HG03280 (cell line): ENCODE measurements at regions not wholly inside any gene's neighbourhood (a gene's known extent, or its start where the extent isn't known, plus 50 kb on each side); places are given as distances from the start of the nearest gene placed in this dataset.

Source experiments
- ATAC-seq: cut with Tn5 transposase; IDR thresholded peaks from one replicate; pipeline ENCODE4 v1.9.1; 2021; ENCODE audit warnings: mild to moderate bottlenecking, moderate library complexity; ENCODE audit not compliant: unreplicated experiment

- no peak for ATAC-seq
Measured at GRCh38 chr18:45298986-45299385, 316.3 kb upstream of the SLC14A2 start.

- ATAC-seq, result no peak
Measured at GRCh38 chr18:45303026-45303425, 312.2 kb upstream of the SLC14A2 start.

DNA sequence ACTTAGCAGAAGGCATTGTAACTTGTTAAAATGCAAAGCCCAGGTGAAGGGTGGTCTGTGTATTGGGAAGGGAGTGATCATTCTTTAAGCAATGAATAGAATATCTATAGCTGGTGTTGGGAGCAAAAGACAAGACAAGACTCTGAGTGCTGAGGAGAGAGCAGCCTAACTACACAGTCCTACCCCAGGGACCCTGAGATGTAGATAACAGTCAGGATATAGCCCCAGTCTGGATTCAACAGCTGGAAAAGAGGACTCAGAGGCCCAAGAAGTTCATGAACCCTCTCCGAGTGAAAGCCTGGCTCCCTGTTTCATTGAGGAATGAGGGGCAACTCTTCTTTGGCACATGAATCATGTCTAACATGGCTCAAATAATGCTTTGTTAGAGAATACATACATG, 310.7 kb upstream of the SLC14A2 start:
- ATAC-seq, result no peak

GRCh38 chr18:45312555-45313126, 302.6 kb upstream of the SLC14A2 start:
- no peak for ATAC-seq

- no peak for ATAC-seq
Measured at GRCh38 chr18:45316127-45316526, 299.1 kb upstream of the SLC14A2 start.

GRCh38 chr18:45317948-45318640, 297.2 kb upstream of the SLC14A2 start:
- no peak for ATAC-seq

GRCh38 chr18:45320724-45321123, 294.6 kb upstream of the SLC14A2 start:
- ATAC-seq, result no peak

- no peak for ATAC-seq
Measured at GRCh38 chr18:45321520-45321919, 293.8 kb upstream of the SLC14A2 start.

- no peak for ATAC-seq
Measured at GRCh38 chr18:45322343-45322742, 292.9 kb upstream of the SLC14A2 start.

DNA sequence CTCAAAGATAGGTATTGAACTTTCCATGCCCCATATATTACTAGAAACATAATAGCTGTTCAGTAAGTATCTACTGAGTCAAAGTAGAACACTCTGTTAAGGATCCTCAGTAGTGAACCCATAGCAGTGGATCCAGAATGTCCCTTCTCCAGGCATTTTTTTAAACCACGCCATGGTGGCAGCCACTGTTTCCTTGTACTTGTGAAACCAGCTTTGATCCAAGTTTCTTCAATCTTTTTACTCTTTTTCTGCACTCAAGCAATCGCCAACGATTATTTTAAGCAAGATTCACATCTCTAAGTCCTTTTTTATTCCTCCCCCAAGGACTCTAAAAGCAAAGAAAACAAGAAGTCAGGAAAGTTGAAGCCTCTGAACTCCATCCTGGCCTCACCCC, 291.2 kb upstream of the SLC14A2 start:
- no peak for ATAC-seq

- no peak for ATAC-seq
Measured at GRCh38 chr18:45324495-45325113, 290.7 kb upstream of the SLC14A2 start.

DNA sequence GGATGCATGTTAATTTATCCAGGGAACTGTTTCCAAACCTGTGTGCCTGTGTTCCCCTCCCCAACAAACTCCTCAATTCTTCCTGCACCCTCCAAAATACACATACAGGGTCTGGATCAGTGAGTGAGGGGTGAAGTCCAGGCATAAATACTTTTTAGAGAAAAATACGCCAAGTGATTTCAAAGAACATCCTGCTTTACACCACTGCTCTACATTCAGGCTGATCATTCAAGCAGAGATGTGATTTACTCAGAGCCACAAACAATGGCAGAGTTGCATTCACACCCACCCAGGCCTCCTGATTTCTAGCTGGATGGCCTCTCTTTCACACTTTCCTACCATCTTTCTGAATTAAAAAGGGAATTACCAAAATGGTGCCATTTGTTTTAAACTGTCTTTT, 289.5 kb upstream of the SLC14A2 start:
- no peak for ATAC-seq

- ATAC-seq, result no peak
Measured at GRCh38 chr18:45326505-45326904, 288.8 kb upstream of the SLC14A2 start.

GRCh38 chr18:45328296-45328695, 287.0 kb upstream of the SLC14A2 start:
- ATAC-seq, result no peak

DNA sequence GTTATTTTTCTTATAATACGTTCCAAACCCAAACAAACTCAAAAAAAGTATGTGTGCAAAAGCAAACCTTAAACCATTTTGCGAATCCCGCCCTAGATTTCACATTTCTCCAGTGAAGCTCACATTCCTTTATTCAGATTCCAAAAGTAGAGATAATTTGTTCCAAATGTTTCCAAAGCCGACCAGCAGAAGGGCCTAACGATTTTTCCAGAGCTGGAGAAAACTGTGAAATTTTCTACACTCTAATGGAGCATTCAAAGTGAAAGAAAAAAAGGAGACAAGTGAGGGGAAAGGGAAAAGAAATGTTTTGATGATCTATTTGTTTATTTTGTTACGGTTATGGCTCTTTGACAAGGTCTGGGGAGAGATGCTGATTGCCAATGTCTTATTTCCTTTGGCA, 286.5 kb upstream of the SLC14A2 start:
- ATAC-seq, result no peak

DNA sequence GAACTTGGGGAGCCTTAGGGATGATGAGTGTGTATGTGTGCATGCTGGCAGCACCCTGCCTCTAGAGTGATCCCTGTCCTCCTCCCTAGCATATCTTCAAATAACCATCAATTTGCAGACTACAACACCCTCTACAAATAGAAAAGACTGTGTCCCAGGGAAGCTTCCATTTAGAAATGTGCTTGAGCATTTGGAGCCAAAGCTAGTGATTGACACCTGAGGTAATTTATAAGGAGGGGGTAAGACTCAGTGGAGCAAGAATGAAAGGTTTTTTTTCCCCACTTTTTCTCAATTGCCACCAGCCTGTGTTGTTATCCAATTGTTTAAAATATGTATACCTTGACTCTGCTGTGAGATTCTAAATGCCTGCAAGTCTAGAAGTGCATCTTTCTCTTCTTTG, 286.0 kb upstream of the SLC14A2 start:
- ATAC-seq, result no peak

DNA sequence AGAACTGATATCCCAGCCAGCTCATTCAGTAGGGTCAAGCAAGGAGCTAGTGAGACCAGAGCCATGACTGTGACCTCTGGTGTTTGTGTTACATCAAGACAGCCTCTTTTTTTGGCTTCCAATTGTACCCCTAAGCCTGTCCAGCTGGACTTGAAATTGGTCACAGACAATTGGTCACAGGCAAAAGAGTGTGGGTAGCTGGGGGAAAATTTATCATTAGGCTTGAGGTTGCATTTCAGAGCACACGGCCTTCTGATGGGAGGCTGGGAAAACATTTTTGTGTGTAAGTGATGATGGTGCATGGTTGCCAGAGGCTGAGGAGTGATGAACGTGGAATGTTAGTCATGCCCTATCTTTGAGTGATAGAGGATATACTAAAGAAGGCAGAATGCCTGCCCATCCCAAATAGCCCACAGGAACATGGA, 285.1 kb upstream of the SLC14A2 start:
- no peak for ATAC-seq

GRCh38 chr18:45332871-45333270, 282.4 kb upstream of the SLC14A2 start:
- ATAC-seq, result no peak

DNA sequence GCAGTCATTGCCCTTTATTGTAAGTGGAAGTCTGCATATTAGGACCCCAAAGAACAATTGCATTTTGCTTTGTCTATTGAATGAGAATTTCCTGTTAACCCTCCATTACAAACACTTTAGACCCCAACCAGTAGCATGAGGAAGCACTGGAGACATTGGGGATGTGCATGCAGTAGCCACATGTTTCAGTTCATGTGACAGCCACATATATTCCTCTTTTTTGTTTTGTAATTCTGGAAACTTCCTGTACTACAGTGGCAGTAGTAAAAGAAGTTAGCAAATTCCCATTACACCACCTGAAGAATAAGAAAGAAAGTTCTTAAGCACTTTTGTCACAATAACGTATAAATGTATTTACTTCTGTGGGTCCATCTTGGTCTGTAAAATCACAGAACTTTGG, 281.1 kb upstream of the SLC14A2 start:
- no peak for ATAC-seq

DNA sequence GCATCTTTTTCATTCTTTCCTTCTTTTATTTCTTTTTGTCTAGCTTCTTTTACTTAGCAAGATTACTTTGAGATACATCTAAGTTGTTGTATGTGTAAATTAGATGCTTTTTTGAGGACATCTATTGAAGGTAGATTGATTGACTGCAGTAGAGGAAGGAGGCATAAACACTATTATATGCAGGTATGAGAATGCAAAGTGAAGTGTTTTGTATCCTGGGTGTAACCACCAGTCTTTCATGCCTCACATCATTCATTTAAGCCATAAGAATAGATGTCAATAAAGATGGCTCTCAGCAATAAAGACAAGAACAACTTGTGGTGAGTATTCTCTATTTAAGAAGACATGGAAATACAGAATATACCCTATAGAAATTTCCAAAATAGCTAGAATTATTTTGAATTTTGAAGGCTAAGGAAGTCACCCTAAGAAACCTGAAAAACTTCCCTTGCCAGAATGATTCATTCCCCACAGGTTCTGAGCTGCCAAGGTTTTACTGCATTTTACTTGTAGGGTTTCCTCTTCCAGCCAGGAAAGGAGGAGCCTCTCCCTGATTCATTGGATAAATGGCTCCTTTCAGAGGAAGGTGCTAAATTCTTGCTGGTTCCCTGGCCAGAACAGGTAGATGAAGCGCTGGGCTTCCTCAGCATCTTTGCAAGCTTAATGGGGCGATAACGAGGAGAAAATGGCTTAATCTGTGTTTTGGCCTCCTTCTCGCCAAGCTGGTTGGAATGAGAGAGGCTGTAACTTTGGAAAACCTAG, 279.8 kb upstream of the SLC14A2 start:
- no peak for ATAC-seq

GRCh38 chr18:45336448-45336847, 278.8 kb upstream of the SLC14A2 start:
- ATAC-seq, result no peak

DNA sequence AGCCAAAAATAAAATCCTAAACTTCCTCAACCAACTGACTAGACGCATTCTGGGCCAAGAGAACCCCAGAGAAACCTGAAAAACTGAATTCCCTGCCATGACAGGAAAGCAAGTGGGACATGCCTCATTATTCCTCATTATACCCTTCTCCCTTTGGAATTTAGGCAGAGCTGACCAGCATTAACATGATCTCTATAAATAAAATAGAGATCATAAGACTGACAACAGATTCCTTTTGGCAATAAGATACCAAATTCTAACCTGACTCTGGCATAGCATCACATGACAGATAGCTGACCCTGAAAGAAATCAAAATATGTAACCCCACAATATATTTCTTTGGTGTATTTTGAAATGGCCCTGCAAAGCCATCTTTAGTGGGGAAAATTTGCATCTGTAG, 277.8 kb upstream of the SLC14A2 start:
- no peak for ATAC-seq
